GM13976 (cell line): ENCODE measurements at regions not wholly inside any gene's neighbourhood (a gene's known extent, or its start where the extent isn't known, plus 50 kb on each side); places are given as distances from the start of the nearest gene placed in this dataset.
"Not testable (repeated sequence)": the region's sequence is repeated elsewhere in the genome, so short reads cannot be mapped to it uniquely, and the experiment has no call there.

Source experiments
- DNase-seq: peaks from one replicate; pipeline ENCODE4 v3.0.0; 2012; ENCODE audit warnings: low spot score
- CTCF ChIP-seq: IDR thresholded peaks from 2 replicates; pipeline ENCODE4 v1.5.1; 2012; ENCODE audit warnings: borderline replicate concordance, mild to moderate bottlenecking; ENCODE audit not compliant: insufficient read depth; ENCODE audit errors: extremely low read depth, missing control alignments, control extremely low read depth
- in situ Hi-C: fragments of 300-500 bp; cut with MboI; formaldehyde crosslinking; loops from one replicate; pipeline ENCODE4 v1.12.0; 2022; ENCODE audit warnings: low sequenced_read_pairs, mixed read lengths, inconsistent platforms; ENCODE audit not compliant: unreplicated experiment

- TF ChIP-seq CTCF: no peak
- DNase-seq: no peak
- in situ Hi-C loops: no loop called here
Measured at GRCh38 chr9:82421498-82421897, 432.9 kb downstream of the SPATA31D1 start.

- in situ Hi-C loops: no loop called here
- DNase-seq: no peak
- no peak for TF ChIP-seq CTCF
Measured at GRCh38 chr9:82423700-82424099, 435.1 kb downstream of the SPATA31D1 start.

GRCh38 chr9:82424599-82425120 is 436.1 kb downstream of the SPATA31D1 start:
- no peak for DNase-seq
- in situ Hi-C loops: no loop called here
- TF ChIP-seq CTCF: no peak

- DNase-seq: no peak
- TF ChIP-seq CTCF: no peak
- in situ Hi-C loops: no loop called here
Measured at GRCh38 chr9:82431121-82431520, 442.5 kb downstream of the SPATA31D1 start.

- in situ Hi-C loops, DNase-seq: not testable (repeated sequence)
Measured at GRCh38 chr9:82433290-82433931, 444.8 kb downstream of the SPATA31D1 start.

GRCh38 chr9:82436475-82436874 is 447.9 kb downstream of the SPATA31D1 start:
- DNase-seq: no peak
- in situ Hi-C loops: no loop called here
- TF ChIP-seq CTCF: no peak

- DNase-seq, in situ Hi-C loops: not testable (repeated sequence)
Measured at GRCh38 chr9:82437183-82437582, 448.6 kb downstream of the SPATA31D1 start.

GRCh38 chr9:82438581-82438980 is 450.0 kb downstream of the SPATA31D1 start:
- no peak for TF ChIP-seq CTCF
- in situ Hi-C loops: no loop called here
- no peak for DNase-seq
